ENCODE measurements at regions not wholly inside any gene's neighbourhood (a gene's known extent, or its start where the extent isn't known, plus 50 kb on each side); places are given as distances from the start of the nearest gene placed in this dataset.

- no peak overlapping the region for H3K4me3 ChIP-seq
- H3K4me1 ChIP-seq, result no peaks in the 10 kb centered on the region
These were observed 140.2 kb upstream of the KCNK1 start for GRCh38 chr1:233473549-233474204.

GRCh38 chr1:233477359-233477758, 136.5 kb upstream of the KCNK1 start:
- Histone ChIP-seq H3K9me3 (no peaks in the 10 kb centered on the region), H3K4me3 (no peak overlapping the region), H3K27ac (no peak overlapping the region), H3K27me3 (peaks cover 4% of the 10 kb centered on the region), H3K36me3 (no peaks in the 10 kb centered on the region), H3K4me1 (no peaks in the 10 kb centered on the region)
- ATAC-seq, result no peak
- no peak for TF ChIP-seq POLR2AphosphoS5 (IDR thresholded peaks at IDR 0.05)

More at GRCh38 chr1:233473549-233474204, 140.2 kb upstream of the KCNK1 start:
- TF ChIP-seq EP300 (IDR thresholded peaks at IDR 0.05) (no peak), POLR2AphosphoS5 (IDR thresholded peaks at IDR 0.05) (no peak), POLR2A (IDR thresholded peaks at IDR 0.05) (no peak), CTCF (IDR thresholded peaks at IDR 0.05) (no peak)
- WGBS, 2 donors (ENCODE audit: low coverage in 1 of 2), result 56 to 66% methylated on average over 7 to 10 of the region's 11 CpGs
- Histone ChIP-seq H3K9me3 (no peaks in the 10 kb centered on the region), H3K27me3 (peaks cover 4% of the 10 kb centered on the region), H3K27ac (no peak overlapping the region), H3K36me3 (no peaks in the 10 kb centered on the region)
- no peak for ATAC-seq

- Histone ChIP-seq H3K4me3 (no peak overlapping the region), H3K27me3 (peaks cover 4% of the 10 kb centered on the region), H3K9me3 (no peaks in the 10 kb centered on the region), H3K36me3 (no peaks in the 10 kb centered on the region), H3K4me1 (no peaks in the 10 kb centered on the region), H3K27ac (no peak overlapping the region)
- ATAC-seq, result no peak
- WGBS, 2 donors (ENCODE audit: low coverage in 1 of 2), result 69 to 100% methylated on average over 1 to 2 of the region's 2 CpGs
- no peak for TF ChIP-seq CTCF (IDR thresholded peaks at IDR 0.05)
- TF ChIP-seq POLR2A (IDR thresholded peaks at IDR 0.05), result no peak
- no peak for TF ChIP-seq EP300 (IDR thresholded peaks at IDR 0.05)
- no peak for TF ChIP-seq POLR2AphosphoS5 (IDR thresholded peaks at IDR 0.05)
These were observed 135.3 kb upstream of the KCNK1 start for GRCh38 chr1:233478611-233479010.

GRCh38 chr1:233479110-233479890, 134.6 kb upstream of the KCNK1 start:
- Histone ChIP-seq H3K27me3 (peaks cover 4% of the 10 kb centered on the region), H3K4me3 (no peak overlapping the region), H3K27ac (no peak overlapping the region), H3K9me3 (no peaks in the 10 kb centered on the region), H3K4me1 (no peaks in the 10 kb centered on the region), H3K36me3 (no peaks in the 10 kb centered on the region)
- WGBS, 2 donors (ENCODE audit: low coverage in 1 of 2), result 52 to 72% methylated on average over 3 to 4 of the region's 4 CpGs
- TF ChIP-seq POLR2A (IDR thresholded peaks at IDR 0.05), result no peak
- no peak for TF ChIP-seq POLR2AphosphoS5 (IDR thresholded peaks at IDR 0.05)
- no peak for TF ChIP-seq CTCF (IDR thresholded peaks at IDR 0.05)
- no peak for TF ChIP-seq EP300 (IDR thresholded peaks at IDR 0.05)
- no peak for ATAC-seq

GRCh38 chr1:233480198-233480597, 133.7 kb upstream of the KCNK1 start:
- Histone ChIP-seq H3K36me3 (no peaks in the 10 kb centered on the region), H3K27ac (no peak overlapping the region), H3K9me3 (no peaks in the 10 kb centered on the region), H3K4me1 (no peaks in the 10 kb centered on the region), H3K4me3 (no peak overlapping the region), H3K27me3 (peaks cover 4% of the 10 kb centered on the region)
- no peak for ATAC-seq
- TF ChIP-seq EP300 (IDR thresholded peaks at IDR 0.05) (no peak), POLR2AphosphoS5 (IDR thresholded peaks at IDR 0.05) (no peak), POLR2A (IDR thresholded peaks at IDR 0.05) (no peak), CTCF (IDR thresholded peaks at IDR 0.05) (no peak)
- 87 to 100% methylated on average over 1 to 5 of the region's 7 CpGs for WGBS, 2 donors (ENCODE audit: low coverage in 1 of 2)
